ENCODE measurements at regions not wholly inside any gene's neighbourhood (a gene's known extent, or its start where the extent isn't known, plus 50 kb on each side); places are given as distances from the start of the nearest gene placed in this dataset.

- no peaks in the 10 kb centered on the region for H3K36me3 ChIP-seq (ENCODE audit: control insufficient read depth, insufficient read depth, low read length)
- no peak for TF ChIP-seq CTCF (IDR thresholded peaks at IDR 0.05; ENCODE audit: insufficient read depth, low read length, severe bottlenecking)
- H3K27me3 ChIP-seq (ENCODE audit: control insufficient read depth, insufficient read depth, low read length), result no peaks in the 10 kb centered on the region
- DNase-seq (ENCODE audit: low read depth) (no peak), FAIRE-seq (no peak)
- no peak overlapping the region for H3K4me3 ChIP-seq (ENCODE audit: low read depth, low read length)
Measured at GRCh38 chr10:64959116-64959515, 1437.9 kb downstream of the REEP3 start.

- no peaks in the 10 kb centered on the region for H3K36me3 ChIP-seq (ENCODE audit: control insufficient read depth, insufficient read depth, low read length)
- no peaks in the 10 kb centered on the region for H3K27me3 ChIP-seq (ENCODE audit: control insufficient read depth, insufficient read depth, low read length)
- no peak for TF ChIP-seq CTCF (IDR thresholded peaks at IDR 0.05; ENCODE audit: insufficient read depth, low read length, severe bottlenecking)
- FAIRE-seq, result no peak
- peak; percentile 15 for DNase-seq (ENCODE audit: low read depth)
- no peak overlapping the region for H3K4me3 ChIP-seq (ENCODE audit: low read depth, low read length)
Measured at GRCh38 chr10:64959883-64960282, 1438.7 kb downstream of the REEP3 start.

- no peak for TF ChIP-seq CTCF (IDR thresholded peaks at IDR 0.05; ENCODE audit: insufficient read depth, low read length, severe bottlenecking)
- FAIRE-seq (no peak), DNase-seq (ENCODE audit: low read depth) (no peak)
- Histone ChIP-seq H3K4me3 (ENCODE audit: low read depth, low read length) (no peak overlapping the region), H3K36me3 (ENCODE audit: control insufficient read depth, insufficient read depth, low read length) (no peaks in the 10 kb centered on the region), H3K27me3 (ENCODE audit: control insufficient read depth, insufficient read depth, low read length) (no peaks in the 10 kb centered on the region)
Measured at GRCh38 chr10:64973391-64973790, 1452.2 kb downstream of the REEP3 start.

- FAIRE-seq (no peak), DNase-seq (ENCODE audit: low read depth) (no peak)
- Histone ChIP-seq H3K27me3 (ENCODE audit: control insufficient read depth, insufficient read depth, low read length) (no peaks in the 10 kb centered on the region), H3K36me3 (ENCODE audit: control insufficient read depth, insufficient read depth, low read length) (no peaks in the 10 kb centered on the region), H3K4me3 (ENCODE audit: low read depth, low read length) (no peak overlapping the region)
- TF ChIP-seq CTCF (IDR thresholded peaks at IDR 0.05; ENCODE audit: insufficient read depth, low read length, severe bottlenecking), result no peak
Measured at GRCh38 chr10:64976150-64976549, 1454.9 kb downstream of the REEP3 start.

GRCh38 chr10:64977915-64978314, 1456.7 kb downstream of the REEP3 start:
- FAIRE-seq (no peak), DNase-seq (ENCODE audit: low read depth) (no peak)
- Histone ChIP-seq H3K36me3 (ENCODE audit: control insufficient read depth, insufficient read depth, low read length) (no peaks in the 10 kb centered on the region), H3K27me3 (ENCODE audit: control insufficient read depth, insufficient read depth, low read length) (no peaks in the 10 kb centered on the region), H3K4me3 (ENCODE audit: low read depth, low read length) (no peak overlapping the region)
- TF ChIP-seq CTCF (IDR thresholded peaks at IDR 0.05; ENCODE audit: insufficient read depth, low read length, severe bottlenecking), result no peak

GRCh38 chr10:64996886-64997285, 1475.7 kb downstream of the REEP3 start:
- no peak for FAIRE-seq
- no peak for TF ChIP-seq CTCF (IDR thresholded peaks at IDR 0.05; ENCODE audit: insufficient read depth, low read length, severe bottlenecking)
- Histone ChIP-seq H3K4me3 (ENCODE audit: low read depth, low read length) (no peak overlapping the region), H3K36me3 (ENCODE audit: control insufficient read depth, insufficient read depth, low read length) (no peaks in the 10 kb centered on the region), H3K27me3 (ENCODE audit: control insufficient read depth, insufficient read depth, low read length) (no peaks in the 10 kb centered on the region)
- no peak for DNase-seq (ENCODE audit: low read depth)

Data from bronchial epithelial cell (primary cell).